Endothelial cell of umbilical vein (primary cell): ENCODE measurements at regions not wholly inside any gene's neighbourhood (a gene's known extent, or its start where the extent isn't known, plus 50 kb on each side); places are given as distances from the start of the nearest gene placed in this dataset.

Experiments used
- BruUV-seq: library from RNA; stranded (reverse); fragments of 400-500 nt; replicated peaks from 2 replicates; lab custom pipeline; 2021; lab: Mats Ljungman, UMichigan
- CTCF ChIA-PET: fragments of 300-600, 350-600 bp; sonication (Branson Sonifier 250); formaldehyde crosslinking; loops from one replicate; lab custom pipeline; 2021; ENCODE audit warnings: antibody characterized with exemption, inconsistent platforms; lab: Charles Lee
- POLR2A ChIA-PET: fragments of 300-600, 350-600 bp; sonication (Branson Sonifier 250); formaldehyde crosslinking; loops from one replicate; lab custom pipeline; 2021; ENCODE audit warnings: antibody characterized with exemption, inconsistent platforms; lab: Charles Lee
- DNase-seq: peaks from one replicate; pipeline ENCODE4 v3.0.0-alpha.2; 2011; ENCODE audit warnings: low read depth, low spot score
- FAIRE-seq: peaks from 2 replicates; lab custom pipeline; 2011; peaks lifted over from hg19 to GRCh38; lab: Jason Lieb, UNC
- H2AFZ ChIP-seq: 2 replicates; pipeline ENCODE4 v1.6.0; 2012; ENCODE audit warnings: low read depth, low read length, control low read depth, inconsistent platforms
- H3K27ac ChIP-seq: 2 replicates; pipeline ENCODE4 v1.5.1; 2011; ENCODE audit warnings: low read depth, mild to moderate bottlenecking, control low read depth, low read length, moderate library complexity; ENCODE audit not compliant: insufficient read depth
- H3K27me3 ChIP-seq, 2 experiments: 2 replicates each; pipeline versions ENCODE4 v1.6.0 to v1.6.1; 2011; ENCODE audit warnings: low read length in 2 of 2, mixed read lengths in 1 of 2; ENCODE audit not compliant: control insufficient read depth in 2 of 2, insufficient read depth in 2 of 2
- H3K36me3 ChIP-seq, 2 experiments: 2 replicates in 1 of 2; 3 replicates in 1 of 2; pipeline ENCODE4 v1.5.1; 2011; ENCODE audit warnings: low read length in 2 of 2, mild to moderate bottlenecking in 1 of 2, moderate library complexity in 1 of 2; ENCODE audit not compliant: control insufficient read depth in 2 of 2, insufficient read depth in 2 of 2; ENCODE audit errors: extremely low read depth in 1 of 2
- H3K4me1 ChIP-seq: 3 replicates; pipeline ENCODE4 v1.5.1; 2011; ENCODE audit warnings: mild to moderate bottlenecking, low read length; ENCODE audit not compliant: control insufficient read depth, insufficient read depth; ENCODE audit errors: extremely low read depth
- H3K4me2 ChIP-seq: 2 replicates; pipeline ENCODE4 v1.6.1; 2011; ENCODE audit warnings: low read length, control low read depth, mixed read lengths; ENCODE audit not compliant: insufficient read depth
- H3K4me3 ChIP-seq, 3 experiments: fragments of 200-600 bp in 1 of 3; sonication (generic), shearing (Covaris generic) in 1 of 3; replicated peaks in 1 of 3; 2 replicates each; pipeline ENCODE4 v1.5.1; 2011 to 2016; ENCODE audit warnings: control low read depth in 3 of 3, low read length in 3 of 3, mild to moderate bottlenecking in 2 of 3, inconsistent platforms in 1 of 3, low read depth in 1 of 3, moderate library complexity in 1 of 3; ENCODE audit not compliant: insufficient read depth in 1 of 3
- H3K79me2 ChIP-seq: 2 replicates; pipeline ENCODE4 v1.6.0; 2012; ENCODE audit warnings: low read length, inconsistent platforms; ENCODE audit not compliant: control insufficient read depth, insufficient read depth
- H3K9ac ChIP-seq: replicated peaks from 2 replicates; pipeline ENCODE3; 2011; ENCODE audit warnings: low read length, control low read depth; ENCODE audit not compliant: insufficient read depth; ENCODE audit errors: extremely low read depth
- H3K9me1 ChIP-seq: replicated peaks from 3 replicates; pipeline ENCODE4 v1.6.0; 2011; ENCODE audit warnings: mild to moderate bottlenecking, low read length; ENCODE audit not compliant: control insufficient read depth, insufficient read depth; ENCODE audit errors: extremely low read depth
- H3K9me3 ChIP-seq: replicated peaks from 2 replicates; pipeline ENCODE4 v1.5.1; 2012; ENCODE audit warnings: low read length, inconsistent platforms; ENCODE audit not compliant: control insufficient read depth, insufficient read depth
- H4K20me1 ChIP-seq: replicated peaks from 2 replicates; pipeline ENCODE3; 2011; ENCODE audit warnings: mild to moderate bottlenecking, low read length; ENCODE audit not compliant: control insufficient read depth, insufficient read depth; ENCODE audit errors: extremely low read depth
- EZH2 ChIP-seq: IDR thresholded peaks from 2 replicates; pipeline ENCODE4 v1.6.1; 2012; ENCODE audit warnings: borderline replicate concordance, low read depth, mild to moderate bottlenecking, moderate library complexity, low read length, inconsistent platforms; ENCODE audit not compliant: severe bottlenecking
- FOS ChIP-seq: IDR thresholded peaks from 2 replicates; pipeline ENCODE4 v1.6.1; 2011; ENCODE audit warnings: mild to moderate bottlenecking, low read length, moderate library complexity, borderline replicate concordance; ENCODE audit not compliant: insufficient read depth
- GATA2 ChIP-seq: IDR thresholded peaks from 2 replicates; pipeline ENCODE4 v1.7.0; 2011; ENCODE audit warnings: low read depth, mild to moderate bottlenecking, moderate library complexity, mixed read lengths, low read length; ENCODE audit not compliant: insufficient read length, insufficient read depth
- JUN ChIP-seq: IDR thresholded peaks from 2 replicates; pipeline ENCODE4 v1.6.1; 2011; ENCODE audit warnings: borderline replicate concordance, low read depth; ENCODE audit not compliant: insufficient read length, insufficient read depth
- MYC ChIP-seq: IDR thresholded peaks from one replicate; pipeline ENCODE4 v1.6.1; 2011; ENCODE audit warnings: mild to moderate bottlenecking, low read depth, low read length
- POLR2A ChIP-seq: IDR thresholded peaks from 2 replicates; pipeline ENCODE4 v1.6.1; 2012; ENCODE audit warnings: low read depth, mild to moderate bottlenecking, control low read depth, low read length
- POLR2AphosphoS5 ChIP-seq: IDR thresholded peaks from 2 replicates; pipeline ENCODE4 v1.6.1; 2012; ENCODE audit warnings: low read depth, mild to moderate bottlenecking, control low read depth, low read length, moderate library complexity; ENCODE audit not compliant: insufficient read depth
- dilution Hi-C: fragments of 300-500 bp; cut with MboI; formaldehyde crosslinking; loops from one replicate; pipeline ENCODE4 v1.15.0; 2019; ENCODE audit warnings: low sequenced_read_pairs; ENCODE audit not compliant: extremely low pct_ligation_motif_present
- intact Hi-C: fragments of 100-400 bp; cut with micrococcal nuclease; formaldehyde crosslinking; loops from one replicate; pipeline ENCODE4 v1.10.0; 2022
- TF ChIP-seq, protein P1 (sequence below), 2 donors: IDR thresholded peaks; 1 replicate in 1 of 2; 2 replicates in 1 of 2; pipeline ENCODE4 v1.5.1; 2011; ENCODE audit warnings: low read length in 2 of 2, mild to moderate bottlenecking in 2 of 2, moderate library complexity in 2 of 2, control low read depth in 1 of 2, inconsistent platforms in 1 of 2, low read depth in 1 of 2; ENCODE audit not compliant: insufficient read depth in 1 of 2; ENCODE audit errors: extremely low read depth in 1 of 2
- TF ChIP-seq, protein P2 (sequence below): IDR thresholded peaks from 2 replicates; pipeline ENCODE4 v1.6.1; 2011; ENCODE audit not compliant: insufficient read depth, insufficient read length

DNA sequence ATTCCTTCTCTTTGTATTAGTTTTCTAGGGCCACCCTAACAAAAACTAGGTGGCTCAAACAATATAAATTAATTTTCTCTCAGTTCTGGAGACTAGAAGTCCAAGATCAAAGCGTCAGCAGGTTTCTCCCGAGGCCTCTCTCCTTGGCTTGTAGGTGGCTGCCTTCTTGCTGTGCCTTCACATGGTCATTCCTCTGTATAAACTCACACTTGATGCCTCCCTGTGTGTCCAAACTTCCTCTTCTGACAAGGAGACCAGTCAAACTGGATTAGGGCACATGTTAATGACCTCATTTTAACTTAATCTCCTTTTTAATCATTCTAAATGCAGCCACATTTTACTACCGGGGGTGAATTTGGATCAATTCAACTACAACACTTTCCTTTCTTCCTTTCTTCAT, 691.1 kb downstream of the DIPK2A start:
- DNase-seq (no peak), FAIRE-seq (no peak)
- Histone ChIP-seq H3K9me1 (no peaks in the 10 kb centered on the region), H3K4me2 (no peak overlapping the region), H2AFZ (no peak overlapping the region), H3K36me3 (no peaks in the 10 kb centered on the region), H3K27me3 (no peaks in the 10 kb centered on the region), H3K4me1 (no peaks in the 10 kb centered on the region), H3K27ac (no peak overlapping the region), H3K79me2 (no peaks in the 10 kb centered on the region), H4K20me1 (no peaks in the 10 kb centered on the region), H3K9ac (no peak overlapping the region), H3K4me3 (no peak overlapping the region), H3K9me3 (no peaks in the 10 kb centered on the region)
- TF ChIP-seq, protein P1, sequence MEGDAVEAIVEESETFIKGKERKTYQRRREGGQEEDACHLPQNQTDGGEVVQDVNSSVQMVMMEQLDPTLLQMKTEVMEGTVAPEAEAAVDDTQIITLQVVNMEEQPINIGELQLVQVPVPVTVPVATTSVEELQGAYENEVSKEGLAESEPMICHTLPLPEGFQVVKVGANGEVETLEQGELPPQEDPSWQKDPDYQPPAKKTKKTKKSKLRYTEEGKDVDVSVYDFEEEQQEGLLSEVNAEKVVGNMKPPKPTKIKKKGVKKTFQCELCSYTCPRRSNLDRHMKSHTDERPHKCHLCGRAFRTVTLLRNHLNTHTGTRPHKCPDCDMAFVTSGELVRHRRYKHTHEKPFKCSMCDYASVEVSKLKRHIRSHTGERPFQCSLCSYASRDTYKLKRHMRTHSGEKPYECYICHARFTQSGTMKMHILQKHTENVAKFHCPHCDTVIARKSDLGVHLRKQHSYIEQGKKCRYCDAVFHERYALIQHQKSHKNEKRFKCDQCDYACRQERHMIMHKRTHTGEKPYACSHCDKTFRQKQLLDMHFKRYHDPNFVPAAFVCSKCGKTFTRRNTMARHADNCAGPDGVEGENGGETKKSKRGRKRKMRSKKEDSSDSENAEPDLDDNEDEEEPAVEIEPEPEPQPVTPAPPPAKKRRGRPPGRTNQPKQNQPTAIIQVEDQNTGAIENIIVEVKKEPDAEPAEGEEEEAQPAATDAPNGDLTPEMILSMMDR (IDR thresholded peaks at IDR 0.05; ENCODE audit: extremely low read depth in 1 of 2, insufficient read depth in 1 of 2, low read depth in 1 of 2, low read length in 2 of 2), result no peak
- TF ChIP-seq GATA2 (no peak), JUN (no peak), EZH2 (no peak), MYC (no peak), POLR2A (no peak), POLR2AphosphoS5 (no peak), FOS (no peak)
- TF ChIP-seq, protein P2, sequence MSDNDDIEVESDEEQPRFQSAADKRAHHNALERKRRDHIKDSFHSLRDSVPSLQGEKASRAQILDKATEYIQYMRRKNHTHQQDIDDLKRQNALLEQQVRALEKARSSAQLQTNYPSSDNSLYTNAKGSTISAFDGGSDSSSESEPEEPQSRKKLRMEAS, result no peak
- ChIA-PET CTCF (no interaction called here), POLR2A (no interaction called here)
- BruUV-seq, result no TSS peak
- dilution Hi-C loops, result no loop called here
- intact Hi-C loops, result no loop called here
